ENCODE measurements at regions not wholly inside any gene's neighbourhood (a gene's known extent, or its start where the extent isn't known, plus 50 kb on each side); places are given as distances from the start of the nearest gene placed in this dataset.

GRCh38 chr4:14771504-14772175 is 230.6 kb upstream of the CPEB2 start:
- no peak for DNase-seq (ENCODE audit: low read depth in 3 of 3)

- no peak for DNase-seq (ENCODE audit: low read depth in 3 of 3)
Measured at GRCh38 chr4:14772388-14772787, 229.9 kb upstream of the CPEB2 start.

GRCh38 chr4:14783011-14783877 is 219.0 kb upstream of the CPEB2 start:
- DNase-seq (ENCODE audit: low read depth in 3 of 3), result peak; percentile 18 to 60 (median 21)

GRCh38 chr4:14787221-14787620 is 215.1 kb upstream of the CPEB2 start:
- DNase-seq (ENCODE audit: low read depth in 3 of 3), result no peak

- DNase-seq (ENCODE audit: low read depth in 3 of 3), result no peak
Measured at GRCh38 chr4:14787894-14788293, 214.4 kb upstream of the CPEB2 start.

GRCh38 chr4:14790494-14790893 is 211.8 kb upstream of the CPEB2 start:
- DNase-seq (ENCODE audit: low read depth in 3 of 3), result no peak

- DNase-seq (ENCODE audit: low read depth in 3 of 3), result no peak
Measured at GRCh38 chr4:14792702-14793227, 209.5 kb upstream of the CPEB2 start.

- no peak for DNase-seq (ENCODE audit: low read depth in 3 of 3)
Measured at GRCh38 chr4:14800977-14801376, 201.3 kb upstream of the CPEB2 start.

GRCh38 chr4:14802596-14802995 is 199.7 kb upstream of the CPEB2 start:
- no peak for DNase-seq (ENCODE audit: low read depth in 3 of 3)

- no peak for DNase-seq (ENCODE audit: low read depth in 3 of 3)
Measured at GRCh38 chr4:14807856-14808255, 194.4 kb upstream of the CPEB2 start.

GRCh38 chr4:14809203-14809602 is 193.1 kb upstream of the CPEB2 start:
- DNase-seq (ENCODE audit: low read depth in 3 of 3), result no peak

- DNase-seq (ENCODE audit: low read depth in 3 of 3), result no peak
Measured at GRCh38 chr4:14810121-14810520, 192.2 kb upstream of the CPEB2 start.

GRCh38 chr4:14810568-14810967 is 191.7 kb upstream of the CPEB2 start:
- DNase-seq (ENCODE audit: low read depth in 3 of 3), result no peak

- no peak for DNase-seq (ENCODE audit: low read depth in 3 of 3)
Measured at GRCh38 chr4:14812101-14812500, 190.2 kb upstream of the CPEB2 start.

GRCh38 chr4:14816623-14817261 is 185.5 kb upstream of the CPEB2 start:
- no peak for DNase-seq (ENCODE audit: low read depth in 3 of 3)

- DNase-seq (ENCODE audit: low read depth in 3 of 3), result no peak
Measured at GRCh38 chr4:14824189-14824588, 178.1 kb upstream of the CPEB2 start.

GRCh38 chr4:14827111-14827510 is 175.2 kb upstream of the CPEB2 start:
- DNase-seq (ENCODE audit: low read depth in 3 of 3), result no peak

GRCh38 chr4:14829795-14830194 is 172.5 kb upstream of the CPEB2 start:
- no peak for DNase-seq (ENCODE audit: low read depth in 3 of 3)

- no peak for DNase-seq (ENCODE audit: low read depth in 3 of 3)
Measured at GRCh38 chr4:14831416-14831815, 170.9 kb upstream of the CPEB2 start.

- no peak for DNase-seq (ENCODE audit: low read depth in 3 of 3)
Measured at GRCh38 chr4:14833053-14833452, 169.2 kb upstream of the CPEB2 start.

GRCh38 chr4:14834382-14834781 is 167.9 kb upstream of the CPEB2 start:
- no peak for DNase-seq (ENCODE audit: low read depth in 3 of 3)

- no peak for DNase-seq (ENCODE audit: low read depth in 3 of 3)
Measured at GRCh38 chr4:14835288-14835687, 167.0 kb upstream of the CPEB2 start.
